ENCODE measurements at regions not wholly inside any gene's neighbourhood (a gene's known extent, or its start where the extent isn't known, plus 50 kb on each side); places are given as distances from the start of the nearest gene placed in this dataset.

DNA sequence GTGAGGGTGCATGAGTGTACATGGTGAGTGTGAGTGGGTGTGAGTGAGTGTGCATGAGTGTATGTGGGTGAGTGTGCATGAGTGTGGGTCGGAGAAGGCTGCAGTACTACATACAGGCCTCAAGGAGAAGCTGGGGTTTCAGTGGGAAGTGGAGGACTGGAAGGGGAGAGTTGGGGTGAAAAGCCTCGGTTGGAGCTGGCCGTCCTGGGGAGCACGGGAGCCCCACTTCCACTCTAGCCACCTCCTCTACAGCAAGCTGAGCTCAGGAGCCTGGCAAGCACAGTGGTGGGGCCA, 68.7 kb upstream of the HPCAL1 start:
- Histone ChIP-seq H2AFZ (ENCODE audit: low read depth, low read length) (no peak overlapping the region), H3K4me1 (replicated peaks in 1 of 2; ENCODE audit: control insufficient read depth in 2 of 2, insufficient read depth in 2 of 2, low read length in 2 of 2) (peaks cover 0 to 28% of the 10 kb centered on the region in 2 experiments; a peak in 1 of 5 replicates), H3K27me3 (ENCODE audit: control insufficient read depth in 2 of 2, insufficient read depth in 2 of 2, low read length in 2 of 2) (peaks cover 26 to 70% of the 10 kb centered on the region in 2 experiments; a peak in 4 of 5 replicates), H3K9me3 (replicated peaks; ENCODE audit: control insufficient read depth, insufficient read depth, low read depth, low read length) (no peaks in the 10 kb centered on the region; the same call in 1 of the 2 replicates), H3K9me1 (ENCODE audit: control insufficient read depth, insufficient read depth, low read length) (no peaks in the 10 kb centered on the region), H3K36me3 (ENCODE audit: control insufficient read depth, insufficient read depth, low read length) (no peaks in the 10 kb centered on the region), H4K20me1 (replicated peaks; ENCODE audit: control insufficient read depth, insufficient read depth, low read length) (peaks cover 7% of the 10 kb centered on the region; the same call in 1 of the 2 replicates), H3K4me2 (ENCODE audit: insufficient read depth, low read length) (no peak overlapping the region), H3K79me2 (ENCODE audit: control insufficient read depth, insufficient read depth, low read length) (no peaks in the 10 kb centered on the region), H3K4me3 (no peak overlapping the region), H3K9ac (ENCODE audit: insufficient read depth in 1 of 2, low read depth in 2 of 2, low read length in 2 of 2) (0 out of 4 replicates have a peak overlapping the region, but pooled peaks of 1 of the 2 experiments have one; percentile 36), H3K27ac (ENCODE audit: extremely low read depth, low read depth, low read length) (no peak overlapping the region)
- DNase-seq (ENCODE audit: extremely low read depth in 1 of 4, low spot score in 3 of 4) (no peak), ATAC-seq (no peak), FAIRE-seq (no peak)
- WGBS (ENCODE audit: insufficient coverage, low coverage, missing lambda C conversion rate) = 0% methylated on average over 1 of the region's 4 CpGs
- intact Hi-C loops (cut with micrococcal nuclease) = loop anchor here (10.0 kb wide), 1 partner anchor 71 kb away; the partner anchor contains the start of gene HPCAL1
- ChIA-PET CTCF (ENCODE audit: low intra/inter-chr PET ratio) (no interaction called here), POLR2A (interaction anchor here (0.6 to 0.9 kb wide), 2 partner anchors 26 to 187 kb away, joined by 3 read pairs; no protein-coding TSS in a partner anchor)
- BruUV-seq (replicated peaks) = no TSS peak
- in situ Hi-C loops (cut with MboI) = no loop called here
- no peak for TF ChIP-seq RBM25 (IDR thresholded peaks at IDR 0.05; ENCODE audit: low read depth, low read length, severe bottlenecking)
- TF ChIP-seq, protein P1, sequence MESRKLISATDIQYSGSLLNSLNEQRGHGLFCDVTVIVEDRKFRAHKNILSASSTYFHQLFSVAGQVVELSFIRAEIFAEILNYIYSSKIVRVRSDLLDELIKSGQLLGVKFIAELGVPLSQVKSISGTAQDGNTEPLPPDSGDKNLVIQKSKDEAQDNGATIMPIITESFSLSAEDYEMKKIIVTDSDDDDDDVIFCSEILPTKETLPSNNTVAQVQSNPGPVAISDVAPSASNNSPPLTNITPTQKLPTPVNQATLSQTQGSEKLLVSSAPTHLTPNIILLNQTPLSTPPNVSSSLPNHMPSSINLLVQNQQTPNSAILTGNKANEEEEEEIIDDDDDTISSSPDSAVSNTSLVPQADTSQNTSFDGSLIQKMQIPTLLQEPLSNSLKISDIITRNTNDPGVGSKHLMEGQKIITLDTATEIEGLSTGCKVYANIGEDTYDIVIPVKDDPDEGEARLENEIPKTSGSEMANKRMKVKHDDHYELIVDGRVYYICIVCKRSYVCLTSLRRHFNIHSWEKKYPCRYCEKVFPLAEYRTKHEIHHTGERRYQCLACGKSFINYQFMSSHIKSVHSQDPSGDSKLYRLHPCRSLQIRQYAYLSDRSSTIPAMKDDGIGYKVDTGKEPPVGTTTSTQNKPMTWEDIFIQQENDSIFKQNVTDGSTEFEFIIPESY (CRISPR knock-in tag; IDR thresholded peaks at IDR 0.05) = no peak
- TF ChIP-seq, protein P2, sequence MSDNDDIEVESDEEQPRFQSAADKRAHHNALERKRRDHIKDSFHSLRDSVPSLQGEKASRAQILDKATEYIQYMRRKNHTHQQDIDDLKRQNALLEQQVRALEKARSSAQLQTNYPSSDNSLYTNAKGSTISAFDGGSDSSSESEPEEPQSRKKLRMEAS (CRISPR knock-in tag; IDR thresholded peaks at IDR 0.05) = 0 out of 2 replicates have a peak, but pooled peaks have one; percentile 9
- TF ChIP-seq, protein P3, sequence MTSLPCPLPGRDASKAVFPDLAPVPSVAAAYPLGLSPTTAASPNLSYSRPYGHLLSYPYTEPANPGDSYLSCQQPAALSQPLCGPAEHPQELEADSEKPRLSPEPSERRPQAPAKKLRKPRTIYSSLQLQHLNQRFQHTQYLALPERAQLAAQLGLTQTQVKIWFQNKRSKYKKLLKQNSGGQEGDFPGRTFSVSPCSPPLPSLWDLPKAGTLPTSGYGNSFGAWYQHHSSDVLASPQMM (CRISPR knock-in tag; IDR thresholded peaks at IDR 0.05) = no peak
- TF ChIP-seq TBL1XR1 (IDR thresholded peaks at IDR 0.05; ENCODE audit: low read length in 2 of 2) = no peak
- TF ChIP-seq PHF20 (IDR thresholded peaks at IDR 0.05; ENCODE audit: partially characterized antibody) = no peak
- TF ChIP-seq ZNF133 (CRISPR knock-in tag; IDR thresholded peaks at IDR 0.05) = no peak
- TF ChIP-seq TCF3 (CRISPR knock-in tag; IDR thresholded peaks at IDR 0.05) = no peak
- TF ChIP-seq MAFK (IDR thresholded peaks at IDR 0.05; ENCODE audit: low read length) = no peak
- TF ChIP-seq SIRT6 (IDR thresholded peaks at IDR 0.05; ENCODE audit: low read depth, low read length) = no peak
- no peak for TF ChIP-seq NR2C1 (IDR thresholded peaks at IDR 0.05)
- no peak for TF ChIP-seq NR2C1 (tag; IDR thresholded peaks at IDR 0.05)
- 0 out of 2 replicates have a peak, but pooled peaks have one; percentile 6 for TF ChIP-seq CC2D1A (IDR thresholded peaks at IDR 0.05)
- TF ChIP-seq, protein P4, sequence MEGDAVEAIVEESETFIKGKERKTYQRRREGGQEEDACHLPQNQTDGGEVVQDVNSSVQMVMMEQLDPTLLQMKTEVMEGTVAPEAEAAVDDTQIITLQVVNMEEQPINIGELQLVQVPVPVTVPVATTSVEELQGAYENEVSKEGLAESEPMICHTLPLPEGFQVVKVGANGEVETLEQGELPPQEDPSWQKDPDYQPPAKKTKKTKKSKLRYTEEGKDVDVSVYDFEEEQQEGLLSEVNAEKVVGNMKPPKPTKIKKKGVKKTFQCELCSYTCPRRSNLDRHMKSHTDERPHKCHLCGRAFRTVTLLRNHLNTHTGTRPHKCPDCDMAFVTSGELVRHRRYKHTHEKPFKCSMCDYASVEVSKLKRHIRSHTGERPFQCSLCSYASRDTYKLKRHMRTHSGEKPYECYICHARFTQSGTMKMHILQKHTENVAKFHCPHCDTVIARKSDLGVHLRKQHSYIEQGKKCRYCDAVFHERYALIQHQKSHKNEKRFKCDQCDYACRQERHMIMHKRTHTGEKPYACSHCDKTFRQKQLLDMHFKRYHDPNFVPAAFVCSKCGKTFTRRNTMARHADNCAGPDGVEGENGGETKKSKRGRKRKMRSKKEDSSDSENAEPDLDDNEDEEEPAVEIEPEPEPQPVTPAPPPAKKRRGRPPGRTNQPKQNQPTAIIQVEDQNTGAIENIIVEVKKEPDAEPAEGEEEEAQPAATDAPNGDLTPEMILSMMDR (IDR thresholded peaks at IDR 0.05 in 2 of 3, conservative IDR thresholded peaks at IDR 0.05 in 1 of 3; ENCODE audit: insufficient read depth in 2 of 3, low read depth in 1 of 3, low read length in 3 of 3) = peak in 1 of 3 experiments; percentile 9; a peak in 1 of 6 replicates
- TF ChIP-seq HNRNPH1 (optimal IDR thresholded peaks at IDR 0.05; ENCODE audit: low read depth, low read length) = no peak
- TF ChIP-seq GABPB2 (CRISPR knock-in tag; conservative IDR thresholded peaks at IDR 0.05) = no peak
- TF ChIP-seq MYC (IDR thresholded peaks at IDR 0.05; ENCODE audit: low read depth, low read length) = no peak
- TF ChIP-seq MYC (CRISPR knock-in tag; IDR thresholded peaks at IDR 0.05; ENCODE audit: borderline replicate concordance, low read depth) = no peak
- TF ChIP-seq SAFB (IDR thresholded peaks at IDR 0.05; ENCODE audit: borderline replicate concordance, low read depth, low read length) = no peak

All from K562 (cell line).